Left ventricle myocardium inferior (tissue), 1 donor: ENCODE measurements at regions not wholly inside any gene's neighbourhood (a gene's known extent, or its start where the extent isn't known, plus 50 kb on each side); places are given as distances from the start of the nearest gene placed in this dataset.

Experiments
- DNase-seq: peaks from one replicate; pipeline ENCODE4 v3.0.0-alpha.2; 2020
- H3K27ac ChIP-seq: fragments of 200-600 bp; replicated peaks from 2 replicates; pipeline ENCODE4 v1.8.0; 2021
- H3K27me3 ChIP-seq: fragments of 200-600 bp; 2 replicates; pipeline ENCODE4 v1.8.0; 2021; ENCODE audit warnings: low read depth
- H3K36me3 ChIP-seq: fragments of 200-600 bp; 2 replicates; pipeline ENCODE4 v1.8.0; 2021
- H3K4me1 ChIP-seq: fragments of 200-600 bp; 2 replicates; pipeline ENCODE4 v1.8.0; 2021
- H3K4me3 ChIP-seq: fragments of 200-600 bp; 2 replicates; pipeline ENCODE4 v1.8.0; 2021; ENCODE audit warnings: mild to moderate bottlenecking, moderate library complexity
- H3K9me3 ChIP-seq: fragments of 200-600 bp; replicated peaks from 2 replicates; pipeline ENCODE4 v1.8.0; 2021
- CTCF ChIP-seq: fragments of 200-600 bp; IDR thresholded peaks from 2 replicates; pipeline ENCODE4 v1.8.0; 2021; ENCODE audit warnings: antibody characterized with exemption, mild to moderate bottlenecking, borderline replicate concordance
- intact Hi-C: fragments of 100-400 bp; cut with micrococcal nuclease; formaldehyde crosslinking; loops from one replicate; pipeline ENCODE4 v1.11.0; 2022
- donor health status: DM: no; HTN: yes; CAD: no; lungs with severe emphysema.

- Histone ChIP-seq H3K27me3 (no peaks in the 10 kb centered on the region), H3K36me3 (no peaks in the 10 kb centered on the region), H3K27ac (no peak overlapping the region), H3K4me3 (no peak overlapping the region), H3K4me1 (no peaks in the 10 kb centered on the region), H3K9me3 (peaks cover 42% of the 10 kb centered on the region)
- TF ChIP-seq CTCF: no peak
- no peak for DNase-seq
- intact Hi-C loops: no loop called here
Measured at GRCh38 chr3:28768439-28768838, 419.8 kb upstream of the AZI2 start.

GRCh38 chr3:28777806-28778475 lies 429.3 kb upstream of the AZI2 start:
- Histone ChIP-seq H3K27ac (peak overlapping the region; percentile 76), H3K4me1 (peaks cover 18% of the 10 kb centered on the region), H3K36me3 (no peaks in the 10 kb centered on the region), H3K4me3 (no peak overlapping the region), H3K9me3 (peaks cover 3% of the 10 kb centered on the region), H3K27me3 (no peaks in the 10 kb centered on the region)
- TF ChIP-seq CTCF: no peak
- intact Hi-C loops: no loop called here
- peak; percentile 38 for DNase-seq

- no peak for DNase-seq
- no peak for TF ChIP-seq CTCF
- H3K27ac ChIP-seq: peak overlapping the region; percentile 35
- no peaks in the 10 kb centered on the region for H3K36me3 ChIP-seq
- H3K9me3 ChIP-seq: no peaks in the 10 kb centered on the region
- peaks cover 18% of the 10 kb centered on the region for H3K4me1 ChIP-seq
- no peak overlapping the region for H3K4me3 ChIP-seq
- H3K27me3 ChIP-seq: no peaks in the 10 kb centered on the region
- intact Hi-C loops: no loop called here
Measured at GRCh38 chr3:28780480-28780879, 431.9 kb upstream of the AZI2 start.

GRCh38 chr3:28781053-28781452 lies 432.4 kb upstream of the AZI2 start:
- H3K27ac ChIP-seq: peak overlapping the region; percentile 35
- DNase-seq: no peak
- intact Hi-C loops: no loop called here
- H3K27me3 ChIP-seq: no peaks in the 10 kb centered on the region
- no peak for TF ChIP-seq CTCF
- H3K36me3 ChIP-seq: no peaks in the 10 kb centered on the region
- no peak overlapping the region for H3K4me3 ChIP-seq
- peaks cover 18% of the 10 kb centered on the region for H3K4me1 ChIP-seq
- no peaks in the 10 kb centered on the region for H3K9me3 ChIP-seq

GRCh38 chr3:28786446-28786845 lies 437.8 kb upstream of the AZI2 start:
- no peak overlapping the region for H3K27ac ChIP-seq
- H3K4me3 ChIP-seq: no peak overlapping the region
- TF ChIP-seq CTCF: no peak
- intact Hi-C loops: no loop called here
- H3K4me1 ChIP-seq: no peaks in the 10 kb centered on the region
- DNase-seq: no peak
- no peaks in the 10 kb centered on the region for H3K9me3 ChIP-seq
- no peaks in the 10 kb centered on the region for H3K36me3 ChIP-seq
- no peaks in the 10 kb centered on the region for H3K27me3 ChIP-seq
